Esophagus squamous epithelium (tissue), 4 donors: ENCODE measurements at regions not wholly inside any gene's neighbourhood (a gene's known extent, or its start where the extent isn't known, plus 50 kb on each side); places are given as distances from the start of the nearest gene placed in this dataset.

ENCODE experiments used
- POLR2A ChIP-seq, 4 donors: fragments of 450-650 bp; IDR thresholded peaks; one replicate each; pipeline ENCODE4 v1.6.1; 2017; ENCODE audit warnings: antibody characterized with exemption in 4 of 4, mild to moderate bottlenecking in 4 of 4, moderate library complexity in 3 of 4
- TF ChIP-seq, protein P1 (sequence below), 6 experiments: fragments of 450-650 bp in 4 of 6; fragments of 200-600 bp in 2 of 6; sonication (generic) in 2 of 6; IDR thresholded peaks; one replicate each; pipeline ENCODE4 v1.5.1; 2016 to 2019; ENCODE audit warnings: antibody characterized with exemption in 6 of 6, mild to moderate bottlenecking in 4 of 6, moderate library complexity in 4 of 6

GRCh38 chr9:90019626-90020025, 414.8 kb downstream of the GADD45G start:
- TF ChIP-seq, protein P1, sequence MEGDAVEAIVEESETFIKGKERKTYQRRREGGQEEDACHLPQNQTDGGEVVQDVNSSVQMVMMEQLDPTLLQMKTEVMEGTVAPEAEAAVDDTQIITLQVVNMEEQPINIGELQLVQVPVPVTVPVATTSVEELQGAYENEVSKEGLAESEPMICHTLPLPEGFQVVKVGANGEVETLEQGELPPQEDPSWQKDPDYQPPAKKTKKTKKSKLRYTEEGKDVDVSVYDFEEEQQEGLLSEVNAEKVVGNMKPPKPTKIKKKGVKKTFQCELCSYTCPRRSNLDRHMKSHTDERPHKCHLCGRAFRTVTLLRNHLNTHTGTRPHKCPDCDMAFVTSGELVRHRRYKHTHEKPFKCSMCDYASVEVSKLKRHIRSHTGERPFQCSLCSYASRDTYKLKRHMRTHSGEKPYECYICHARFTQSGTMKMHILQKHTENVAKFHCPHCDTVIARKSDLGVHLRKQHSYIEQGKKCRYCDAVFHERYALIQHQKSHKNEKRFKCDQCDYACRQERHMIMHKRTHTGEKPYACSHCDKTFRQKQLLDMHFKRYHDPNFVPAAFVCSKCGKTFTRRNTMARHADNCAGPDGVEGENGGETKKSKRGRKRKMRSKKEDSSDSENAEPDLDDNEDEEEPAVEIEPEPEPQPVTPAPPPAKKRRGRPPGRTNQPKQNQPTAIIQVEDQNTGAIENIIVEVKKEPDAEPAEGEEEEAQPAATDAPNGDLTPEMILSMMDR (IDR thresholded peaks at IDR 0.05), result no peak
- no peak for TF ChIP-seq POLR2A (IDR thresholded peaks at IDR 0.05)
